ENCODE measurements at regions not wholly inside any gene's neighbourhood (a gene's known extent, or its start where the extent isn't known, plus 50 kb on each side); places are given as distances from the start of the nearest gene placed in this dataset.

DNA sequence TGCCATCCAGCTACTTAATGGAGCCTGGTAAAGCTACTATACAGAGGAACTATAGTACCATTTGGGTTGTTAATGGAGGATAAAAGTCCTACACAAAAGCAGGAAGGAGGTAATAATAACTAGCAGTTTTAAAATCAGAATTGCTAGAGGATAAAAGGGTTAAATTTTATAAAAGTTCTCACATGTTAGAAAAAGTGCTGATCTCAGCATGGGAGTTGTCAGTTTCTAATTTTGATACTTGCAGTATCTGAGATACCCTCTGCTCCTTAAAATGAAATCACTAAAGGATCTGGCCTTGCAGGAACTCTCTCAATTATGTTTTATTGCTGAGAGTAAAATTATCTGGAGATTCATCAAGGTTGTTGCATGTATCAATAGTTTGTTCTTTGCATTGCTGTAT is 272.2 kb upstream of the GYPC start:
- intact Hi-C loops (cut with DNase I), result no loop called here
- Histone ChIP-seq H3K27ac (no peak overlapping the region), H3K36me3 (no peaks in the 10 kb centered on the region), H3K27me3 (no peaks in the 10 kb centered on the region), H3K9me3 (no peaks in the 10 kb centered on the region), H3K4me1 (ENCODE audit: insufficient read depth) (peaks cover 2% of the 10 kb centered on the region), H3K4me3 (no peak overlapping the region)
- TF ChIP-seq, protein P1, sequence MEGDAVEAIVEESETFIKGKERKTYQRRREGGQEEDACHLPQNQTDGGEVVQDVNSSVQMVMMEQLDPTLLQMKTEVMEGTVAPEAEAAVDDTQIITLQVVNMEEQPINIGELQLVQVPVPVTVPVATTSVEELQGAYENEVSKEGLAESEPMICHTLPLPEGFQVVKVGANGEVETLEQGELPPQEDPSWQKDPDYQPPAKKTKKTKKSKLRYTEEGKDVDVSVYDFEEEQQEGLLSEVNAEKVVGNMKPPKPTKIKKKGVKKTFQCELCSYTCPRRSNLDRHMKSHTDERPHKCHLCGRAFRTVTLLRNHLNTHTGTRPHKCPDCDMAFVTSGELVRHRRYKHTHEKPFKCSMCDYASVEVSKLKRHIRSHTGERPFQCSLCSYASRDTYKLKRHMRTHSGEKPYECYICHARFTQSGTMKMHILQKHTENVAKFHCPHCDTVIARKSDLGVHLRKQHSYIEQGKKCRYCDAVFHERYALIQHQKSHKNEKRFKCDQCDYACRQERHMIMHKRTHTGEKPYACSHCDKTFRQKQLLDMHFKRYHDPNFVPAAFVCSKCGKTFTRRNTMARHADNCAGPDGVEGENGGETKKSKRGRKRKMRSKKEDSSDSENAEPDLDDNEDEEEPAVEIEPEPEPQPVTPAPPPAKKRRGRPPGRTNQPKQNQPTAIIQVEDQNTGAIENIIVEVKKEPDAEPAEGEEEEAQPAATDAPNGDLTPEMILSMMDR (IDR thresholded peaks at IDR 0.05), result no peak
- TF ChIP-seq EP300 (IDR thresholded peaks at IDR 0.05), result no peak
- no peak for TF ChIP-seq POLR2A (IDR thresholded peaks at IDR 0.05)
- DNase-seq, result no peak

DNA sequence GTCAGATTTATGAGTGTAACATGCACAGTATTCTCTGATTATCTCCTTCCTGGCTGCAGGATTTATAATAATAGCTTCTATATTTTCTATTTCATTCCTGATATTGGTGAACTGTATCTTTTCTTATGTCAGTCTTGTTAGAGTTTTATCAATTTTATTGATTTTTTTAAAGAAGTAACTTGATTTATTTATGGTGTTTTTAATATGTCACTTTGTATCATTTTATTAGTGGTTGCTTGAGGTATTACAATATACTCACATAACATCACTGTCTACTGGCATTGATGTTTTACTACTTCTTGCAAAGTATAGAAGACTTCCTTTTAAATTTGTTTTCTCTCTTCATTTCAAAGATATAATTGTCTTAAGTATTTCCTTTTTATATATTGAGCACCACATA is 270.5 kb upstream of the GYPC start:
- no peaks in the 10 kb centered on the region for H3K27me3 ChIP-seq
- TF ChIP-seq, protein P1 (IDR thresholded peaks at IDR 0.05), result no peak
- TF ChIP-seq EP300 (IDR thresholded peaks at IDR 0.05) (no peak), POLR2A (IDR thresholded peaks at IDR 0.05) (no peak)
- no peak for DNase-seq
- intact Hi-C loops (cut with DNase I), result no loop called here
- H3K4me3 ChIP-seq, result no peak overlapping the region
- H3K4me1 ChIP-seq (ENCODE audit: insufficient read depth), result no peaks in the 10 kb centered on the region
- no peaks in the 10 kb centered on the region for H3K36me3 ChIP-seq
- H3K27ac ChIP-seq, result no peak overlapping the region
- no peaks in the 10 kb centered on the region for H3K9me3 ChIP-seq

DNA sequence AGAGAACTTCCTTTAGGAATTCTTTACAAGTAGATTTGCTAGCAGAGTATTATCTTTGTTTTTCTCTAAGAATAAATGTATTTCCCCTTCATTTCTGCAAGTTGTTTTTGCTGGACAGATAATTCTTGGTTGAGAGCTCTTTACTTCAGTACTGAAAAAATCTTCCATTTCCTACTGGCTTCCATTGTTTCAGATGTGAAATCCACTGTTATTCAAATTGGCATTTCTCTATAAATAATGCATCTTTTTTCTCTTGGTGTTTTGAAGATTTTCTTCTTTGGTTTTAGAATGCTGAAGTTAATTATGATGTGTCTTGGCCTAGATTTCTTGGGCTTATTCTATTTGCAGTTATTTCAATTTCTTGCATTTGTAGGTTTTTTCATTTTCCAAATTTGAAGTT is 270.0 kb upstream of the GYPC start:
- intact Hi-C loops (cut with DNase I), result no loop called here

DNA sequence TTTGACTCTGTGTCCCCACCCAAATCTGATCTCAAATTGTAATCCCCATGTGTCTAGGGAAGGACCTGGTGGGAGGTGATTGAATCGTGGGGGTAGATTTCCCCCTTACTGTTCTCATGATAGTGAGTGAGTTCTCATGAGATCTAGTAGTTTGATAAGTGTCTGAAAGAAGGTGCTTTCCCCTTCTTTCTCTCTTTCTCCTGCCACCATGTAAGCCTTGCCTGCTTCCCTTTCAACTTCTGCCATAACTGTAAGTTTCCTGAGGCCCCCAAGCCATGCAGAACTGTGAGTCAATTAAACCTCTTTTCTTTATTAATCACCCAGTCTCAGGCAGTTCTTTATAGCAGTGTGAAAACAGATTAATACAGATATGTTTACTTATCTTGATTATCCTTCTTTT is 266.5 kb upstream of the GYPC start:
- no peak for DNase-seq
- Histone ChIP-seq H3K27ac (no peak overlapping the region), H3K4me1 (ENCODE audit: insufficient read depth) (no peaks in the 10 kb centered on the region), H3K9me3 (no peaks in the 10 kb centered on the region), H3K27me3 (no peaks in the 10 kb centered on the region), H3K4me3 (no peak overlapping the region), H3K36me3 (no peaks in the 10 kb centered on the region)
- 50 to 70% (median 58%) methylated on average over 1 of the region's 1 CpG for WGBS, 3 donors
- no peak for TF ChIP-seq EP300 (IDR thresholded peaks at IDR 0.05)
- no peak for TF ChIP-seq POLR2A (IDR thresholded peaks at IDR 0.05)
- TF ChIP-seq, protein P1 (IDR thresholded peaks at IDR 0.05), result no peak
- intact Hi-C loops (cut with DNase I), result no loop called here

More for the DNA sequence above, 270.0 kb upstream of the GYPC start:
- no peaks in the 10 kb centered on the region for H3K4me1 ChIP-seq (ENCODE audit: insufficient read depth)
- DNase-seq, result no peak
- TF ChIP-seq EP300 (IDR thresholded peaks at IDR 0.05) (no peak), POLR2A (IDR thresholded peaks at IDR 0.05) (no peak)
- TF ChIP-seq, protein P1 (IDR thresholded peaks at IDR 0.05), result no peak
- no peaks in the 10 kb centered on the region for H3K36me3 ChIP-seq
- H3K4me3 ChIP-seq, result no peak overlapping the region
- H3K27me3 ChIP-seq, result no peaks in the 10 kb centered on the region
- no peaks in the 10 kb centered on the region for H3K9me3 ChIP-seq
- H3K27ac ChIP-seq, result no peak overlapping the region

DNA sequence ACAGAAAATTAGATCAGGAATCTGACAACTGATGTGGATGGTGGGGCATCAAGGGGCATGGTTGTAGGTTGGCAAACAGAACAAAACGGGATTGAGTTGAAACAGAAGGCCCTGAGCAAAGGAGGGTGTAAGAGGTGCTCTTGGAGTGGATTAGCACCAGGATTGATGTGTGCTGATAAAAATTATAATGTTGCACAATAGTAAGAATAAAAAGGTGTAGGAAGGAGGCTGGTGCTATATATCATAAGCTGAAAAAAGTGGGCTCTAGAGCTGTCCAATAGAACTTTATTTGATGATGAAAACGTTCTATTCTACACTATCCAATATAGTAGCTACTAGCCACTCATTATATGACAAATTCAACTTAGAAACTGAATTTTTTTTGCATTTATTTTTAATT is 263.1 kb upstream of the GYPC start:
- H3K4me3 ChIP-seq, result no peak overlapping the region
- no peak overlapping the region for H3K27ac ChIP-seq
- no peak for DNase-seq
- no peaks in the 10 kb centered on the region for H3K36me3 ChIP-seq
- TF ChIP-seq EP300 (IDR thresholded peaks at IDR 0.05) (no peak), POLR2A (IDR thresholded peaks at IDR 0.05) (no peak)
- TF ChIP-seq, protein P1 (IDR thresholded peaks at IDR 0.05), result no peak
- no peaks in the 10 kb centered on the region for H3K27me3 ChIP-seq
- H3K9me3 ChIP-seq, result no peaks in the 10 kb centered on the region
- intact Hi-C loops (cut with DNase I), result no loop called here
- 71 to 75% (median 71%) methylated on average over 2 of the region's 2 CpGs for WGBS, 3 donors
- no peaks in the 10 kb centered on the region for H3K4me1 ChIP-seq (ENCODE audit: insufficient read depth)
